Mucosa of descending colon (tissue), 3 donors: ENCODE measurements at regions not wholly inside any gene's neighbourhood (a gene's known extent, or its start where the extent isn't known, plus 50 kb on each side); places are given as distances from the start of the nearest gene placed in this dataset. TPM values are rescaled to one million over a fixed set of nuclear protein-coding genes. Genes with fewer than 3 reads are reported as not detected.

ENCODE experiments used
- ATAC-seq: fragments of 200-7000 bp; cut with Tn5 transposase; one replicate; pipeline ENCODE4 v1.9.1; 2020; ENCODE audit warnings: mild to moderate bottlenecking, moderate library complexity
- DNase-seq, 3 donors: peaks; one replicate each; pipeline ENCODE4 v3.0.0-alpha.2; 2020
- H3K36me3 ChIP-seq: fragments of 200-600 bp; one replicate; pipeline ENCODE4 v1.8.0; 2021; ENCODE audit warnings: low read depth, mild to moderate bottlenecking
- H3K4me1 ChIP-seq: fragments of 200-600 bp; one replicate; pipeline ENCODE4 v1.8.0; 2021; ENCODE audit warnings: low read depth, mild to moderate bottlenecking
- H3K4me3 ChIP-seq: fragments of 200-600 bp; one replicate; pipeline ENCODE4 v1.8.0; 2021; ENCODE audit warnings: mild to moderate bottlenecking
- H3K9me3 ChIP-seq: fragments of 200-600 bp; one replicate; pipeline ENCODE4 v1.8.0; 2021; ENCODE audit warnings: mild to moderate bottlenecking
- intact Hi-C, 2 donors: fragments of 100-400 bp; cut with DNase I in 1 of 2; cut with micrococcal nuclease in 1 of 2; formaldehyde crosslinking; loops; one replicate each; pipeline versions ENCODE4 v1.11.0 to v1.11.1; 2022; cut with DNase I, micrococcal nuclease
- microRNA-seq: library from miRNA; unstranded; fragments of <30 nt; microRNA quantifications from one replicate; pipeline ENCODE4, GENCODE V29; 2019
- TF ChIP-seq, protein P1 (sequence below): fragments of 200-600 bp; IDR thresholded peaks from one replicate; pipeline ENCODE4 v1.8.0; 2022; ENCODE audit warnings: antibody characterized with exemption, mild to moderate bottlenecking
- donor health status: DM: no; HTN: no; CAD: no; lungs with moderate emphysema.
- donor health status: DM: no; HTN: no; CAD: no.
- donor health status: DM: no; HTN: yes; CAD: no.

DNA sequence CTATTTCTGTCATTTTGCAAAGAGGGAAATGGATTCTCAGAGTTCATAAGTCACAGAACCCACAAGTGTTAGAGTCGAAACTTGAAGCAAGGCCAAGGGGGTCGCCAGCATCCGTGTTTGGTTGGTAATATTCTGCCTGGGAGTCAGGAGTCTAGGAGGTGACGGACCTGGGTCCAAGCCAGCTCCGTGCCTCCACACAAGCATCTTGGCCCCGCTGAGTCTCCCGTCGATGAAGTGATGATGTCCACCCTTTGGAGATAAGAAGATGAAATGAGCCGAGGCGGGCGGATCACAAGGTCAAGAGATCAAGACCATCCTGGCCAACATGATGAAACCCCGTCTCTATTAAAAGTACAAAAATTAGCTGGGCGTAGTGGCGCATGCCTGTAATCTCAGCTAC, 53.2 kb upstream of the TNRC6C start:
- no peaks in the 10 kb centered on the region for H3K9me3 ChIP-seq
- no peaks in the 10 kb centered on the region for H3K4me1 ChIP-seq
- intact Hi-C loops: no loop called here
- no peak for ATAC-seq
- no peaks in the 10 kb centered on the region for H3K36me3 ChIP-seq
- TF ChIP-seq, protein P1, sequence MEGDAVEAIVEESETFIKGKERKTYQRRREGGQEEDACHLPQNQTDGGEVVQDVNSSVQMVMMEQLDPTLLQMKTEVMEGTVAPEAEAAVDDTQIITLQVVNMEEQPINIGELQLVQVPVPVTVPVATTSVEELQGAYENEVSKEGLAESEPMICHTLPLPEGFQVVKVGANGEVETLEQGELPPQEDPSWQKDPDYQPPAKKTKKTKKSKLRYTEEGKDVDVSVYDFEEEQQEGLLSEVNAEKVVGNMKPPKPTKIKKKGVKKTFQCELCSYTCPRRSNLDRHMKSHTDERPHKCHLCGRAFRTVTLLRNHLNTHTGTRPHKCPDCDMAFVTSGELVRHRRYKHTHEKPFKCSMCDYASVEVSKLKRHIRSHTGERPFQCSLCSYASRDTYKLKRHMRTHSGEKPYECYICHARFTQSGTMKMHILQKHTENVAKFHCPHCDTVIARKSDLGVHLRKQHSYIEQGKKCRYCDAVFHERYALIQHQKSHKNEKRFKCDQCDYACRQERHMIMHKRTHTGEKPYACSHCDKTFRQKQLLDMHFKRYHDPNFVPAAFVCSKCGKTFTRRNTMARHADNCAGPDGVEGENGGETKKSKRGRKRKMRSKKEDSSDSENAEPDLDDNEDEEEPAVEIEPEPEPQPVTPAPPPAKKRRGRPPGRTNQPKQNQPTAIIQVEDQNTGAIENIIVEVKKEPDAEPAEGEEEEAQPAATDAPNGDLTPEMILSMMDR: no peak
- H3K4me3 ChIP-seq: no peak overlapping the region
- no peak for DNase-seq

DNA sequence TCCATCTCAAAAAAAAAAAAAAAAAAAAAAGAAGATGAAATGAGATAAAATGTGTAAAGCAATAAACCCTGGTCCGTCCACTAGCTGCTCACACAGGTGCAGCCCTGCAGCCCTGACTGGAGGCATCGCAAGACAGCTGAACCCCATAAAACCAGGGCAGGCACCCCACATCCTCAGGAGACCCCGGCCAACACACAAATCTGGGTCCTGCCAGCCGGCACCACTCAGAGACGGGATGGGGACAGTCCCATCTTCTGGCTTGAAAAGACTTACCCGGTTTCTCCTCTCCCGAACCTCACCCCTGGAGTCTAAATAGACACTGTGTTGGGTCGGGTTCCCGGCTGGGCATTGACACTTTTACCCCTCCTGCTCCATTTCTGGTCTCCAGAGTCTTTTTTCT, 52.7 kb upstream of the TNRC6C start:
- TF ChIP-seq, protein P1: no peak
- intact Hi-C loops: no loop called here
- Histone ChIP-seq H3K36me3 (no peaks in the 10 kb centered on the region), H3K9me3 (no peaks in the 10 kb centered on the region), H3K4me1 (no peaks in the 10 kb centered on the region), H3K4me3 (no peak overlapping the region)
- ATAC-seq (no peak), DNase-seq (no peak)

DNA sequence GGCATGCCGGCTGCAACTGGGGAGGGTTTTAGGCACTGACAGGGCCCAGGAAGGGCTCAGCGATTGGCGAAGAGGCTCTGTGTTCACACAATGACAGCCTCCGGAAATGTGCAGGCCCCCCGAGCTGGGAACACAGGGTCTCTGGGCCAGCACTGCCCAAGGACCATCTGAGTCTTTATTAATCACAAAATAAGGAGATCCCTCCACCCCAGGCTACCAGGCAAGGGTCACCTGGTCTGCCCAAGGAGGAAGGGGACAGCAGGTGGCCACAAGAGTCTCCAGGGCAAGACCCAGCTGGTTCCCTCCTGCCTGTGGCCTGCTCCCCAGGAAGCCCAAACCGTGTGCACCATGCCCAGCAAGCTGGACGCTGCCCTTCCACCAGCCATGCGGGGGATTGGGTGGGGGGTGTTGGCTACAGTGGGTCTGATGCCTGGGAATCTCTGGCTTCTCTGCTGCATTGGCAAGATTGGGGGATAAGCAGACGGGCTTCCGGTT, 52.1 kb upstream of the TNRC6C start:
- intact Hi-C loops: no loop called here
- DNase-seq: no peak
- Histone ChIP-seq H3K4me1 (no peaks in the 10 kb centered on the region), H3K4me3 (no peak overlapping the region), H3K9me3 (no peaks in the 10 kb centered on the region), H3K36me3 (no peaks in the 10 kb centered on the region)
- no peak for ATAC-seq
- TF ChIP-seq, protein P1: no peak

DNA sequence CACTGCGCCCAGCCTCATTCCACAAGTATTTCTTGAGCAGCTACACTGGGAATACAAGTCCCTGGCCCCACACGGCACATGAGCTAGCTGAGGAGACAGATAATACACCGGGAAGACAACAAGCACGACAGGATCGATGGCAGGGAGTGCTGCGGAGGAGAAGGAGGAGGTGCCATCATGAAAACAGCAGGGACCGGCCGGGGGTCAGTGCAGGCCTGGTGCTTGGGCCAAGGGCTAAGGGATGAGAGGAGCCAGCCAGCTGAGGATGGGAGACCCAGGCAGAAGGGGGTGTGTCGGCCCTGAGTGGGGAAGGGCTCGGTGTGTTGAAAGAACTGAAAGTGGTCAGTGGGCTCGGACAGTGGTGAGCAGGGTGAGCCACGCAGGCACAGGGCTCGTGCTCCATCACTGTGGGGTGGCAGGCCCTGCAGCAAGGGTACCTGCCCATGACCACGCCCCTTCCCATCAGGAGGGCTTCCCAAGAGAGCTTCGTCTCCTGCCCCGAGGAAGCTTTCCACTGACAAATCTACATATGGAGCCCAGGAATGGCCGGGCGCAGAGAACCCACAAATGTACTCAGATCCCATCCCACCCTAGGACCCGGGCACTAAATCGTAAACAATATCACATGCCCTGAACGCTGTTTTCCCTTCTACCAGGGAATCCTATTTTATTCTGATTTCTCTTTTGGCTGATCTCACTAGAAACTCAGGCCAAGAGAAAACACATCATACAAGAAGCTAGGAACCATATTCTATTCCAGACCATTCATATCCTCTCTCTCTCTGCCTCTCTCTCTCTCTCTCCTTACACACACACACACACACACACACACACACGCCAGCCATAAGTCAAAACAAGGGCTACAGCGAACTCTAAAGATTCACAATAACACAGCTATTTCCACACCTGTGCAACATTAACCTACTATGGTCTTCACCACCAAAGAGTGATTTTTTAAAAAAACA, 50.7 kb upstream of the TNRC6C start:
- Histone ChIP-seq H3K4me3 (no peak overlapping the region), H3K9me3 (no peaks in the 10 kb centered on the region), H3K36me3 (no peaks in the 10 kb centered on the region), H3K4me1 (no peaks in the 10 kb centered on the region)
- TF ChIP-seq, protein P1: no peak
- ATAC-seq (no peak), DNase-seq (no peak)
- intact Hi-C loops: no loop called here

DNA sequence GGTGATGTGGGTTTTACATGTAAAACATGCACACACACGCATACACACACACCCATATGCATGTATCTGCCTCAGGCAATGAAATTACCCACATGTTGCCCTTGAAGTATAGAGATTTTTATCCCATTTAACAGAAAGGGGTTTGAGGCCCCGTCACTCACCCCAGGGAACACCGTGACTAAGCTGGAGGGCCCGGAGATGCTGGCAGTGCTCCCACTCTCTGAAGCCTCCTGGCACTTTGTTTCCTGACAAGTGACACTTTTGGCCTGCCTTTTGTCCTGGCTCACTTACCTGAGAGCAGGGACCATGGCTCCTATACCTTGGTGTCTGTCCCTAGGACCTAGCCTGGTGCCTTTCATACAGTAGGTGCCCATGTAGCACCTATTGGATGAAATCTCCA, 50.0 kb upstream of the TNRC6C start:
- TF ChIP-seq, protein P1: no peak
- ATAC-seq: no peak
- no peaks in the 10 kb centered on the region for H3K4me1 ChIP-seq
- H3K36me3 ChIP-seq: no peaks in the 10 kb centered on the region
- intact Hi-C loops: no loop called here
- no peak overlapping the region for H3K4me3 ChIP-seq
- H3K9me3 ChIP-seq: no peaks in the 10 kb centered on the region
- DNase-seq: no peak

Small RNA genes lying in the stretch of these regions (microRNA-seq; reads per million reads assigned to microRNA genes)
- not detected for gene MIR4316
